H9 (cell line): ENCODE measurements at regions not wholly inside any gene's neighbourhood (a gene's known extent, or its start where the extent isn't known, plus 50 kb on each side); places are given as distances from the start of the nearest gene placed in this dataset.

Source experiments
- DNase-seq: peaks from one replicate; pipeline ENCODE4 v3.0.0-alpha.2; 2017
- H2AFZ ChIP-seq: one replicate; pipeline ENCODE4 v1.6.1; 2013; ENCODE audit warnings: mild to moderate bottlenecking, low read length, control low read depth, moderate library complexity
- H2AK5ac ChIP-seq: 2 replicates; pipeline ENCODE4 v1.6.1; 2013; ENCODE audit warnings: low read length, control low read depth, mixed read lengths; ENCODE audit not compliant: insufficient read length
- H2BK120ac ChIP-seq: one replicate; pipeline ENCODE4 v1.6.1; 2013; ENCODE audit warnings: low read depth, mild to moderate bottlenecking, low read length, control low read depth, inconsistent platforms; ENCODE audit not compliant: poor library complexity, severe bottlenecking
- H2BK12ac ChIP-seq: 2 replicates; pipeline ENCODE4 v1.6.1; 2013; ENCODE audit warnings: low read length, control low read depth, mixed read lengths, low read depth; ENCODE audit not compliant: insufficient read length
- H2BK15ac ChIP-seq: 2 replicates; pipeline ENCODE4 v1.6.1; 2013; ENCODE audit warnings: low read depth, low read length, control low read depth
- H2BK20ac ChIP-seq: one replicate; pipeline ENCODE4 v1.6.1; 2013; ENCODE audit warnings: low read depth, mild to moderate bottlenecking, low read length, control low read depth, inconsistent platforms; ENCODE audit not compliant: poor library complexity, severe bottlenecking
- H2BK5ac ChIP-seq: 2 replicates; pipeline ENCODE4 v1.6.1; 2013; ENCODE audit warnings: low read length, control low read depth, mixed read lengths; ENCODE audit not compliant: insufficient read length
- H3K14ac ChIP-seq: 2 replicates; pipeline ENCODE4 v1.6.1; 2013; ENCODE audit warnings: low read length, control low read depth; ENCODE audit not compliant: insufficient read depth
- H3K18ac ChIP-seq: 2 replicates; pipeline ENCODE4 v1.6.1; 2013; ENCODE audit warnings: low read depth, mild to moderate bottlenecking, mixed read lengths, low read length, control low read depth; ENCODE audit not compliant: insufficient read length
- H3K23ac ChIP-seq: 2 replicates; pipeline ENCODE4 v1.6.1; 2013; ENCODE audit warnings: low read length, control low read depth, mixed read lengths, low read depth; ENCODE audit not compliant: insufficient read length
- H3K23me2 ChIP-seq: 2 replicates; pipeline ENCODE4 v1.6.1; 2013; ENCODE audit warnings: low read depth, mild to moderate bottlenecking, mixed read lengths, low read length, control low read depth; ENCODE audit not compliant: insufficient read length, poor library complexity, severe bottlenecking
- H3K27ac ChIP-seq: 2 replicates; pipeline ENCODE4 v1.5.1; 2013; ENCODE audit warnings: low read length, control low read depth, mixed read lengths, low read depth; ENCODE audit not compliant: insufficient read length
- H3K27me3 ChIP-seq: 2 replicates; pipeline ENCODE4 v1.6.1; 2013; ENCODE audit warnings: low read length, control low read depth, inconsistent platforms; ENCODE audit not compliant: insufficient read depth
- H3K4ac ChIP-seq: 2 replicates; pipeline ENCODE4 v1.6.1; 2013; ENCODE audit warnings: low read depth, mild to moderate bottlenecking, control low read depth, inconsistent platforms, low read length, moderate library complexity
- H3K4me1 ChIP-seq: 2 replicates; pipeline ENCODE4 v1.6.1; 2013; ENCODE audit warnings: low read length, control low read depth, inconsistent platforms; ENCODE audit not compliant: insufficient read depth
- H3K4me2 ChIP-seq: 2 replicates; pipeline ENCODE4 v1.6.1; 2013; ENCODE audit warnings: low read length, control low read depth, mixed read lengths; ENCODE audit not compliant: insufficient read length, insufficient read depth
- H3K56ac ChIP-seq: 2 replicates; pipeline ENCODE4 v1.6.1; 2013; ENCODE audit warnings: low read depth, mild to moderate bottlenecking, mixed read lengths, low read length, control low read depth; ENCODE audit not compliant: insufficient read length
- H3K79me1 ChIP-seq: 2 replicates; pipeline ENCODE4 v1.6.1; 2013; ENCODE audit warnings: low read depth, mild to moderate bottlenecking, moderate library complexity, low read length, control low read depth, inconsistent platforms; ENCODE audit not compliant: insufficient read depth, poor library complexity, severe bottlenecking
- H3K79me2 ChIP-seq: 2 replicates; pipeline ENCODE4 v1.6.1; 2013; ENCODE audit warnings: low read length, control low read depth, inconsistent platforms; ENCODE audit not compliant: insufficient read depth
- H3K9ac ChIP-seq: 2 replicates; pipeline ENCODE4 v1.6.1; 2013; ENCODE audit warnings: low read length, control low read depth, mixed read lengths; ENCODE audit not compliant: insufficient read length; ENCODE audit errors: extremely low read depth
- H3K9me3 ChIP-seq: one replicate; pipeline ENCODE4 v1.6.1; 2013; ENCODE audit warnings: low read depth, low read length, inconsistent platforms; ENCODE audit not compliant: control insufficient read depth
- H3T11ph ChIP-seq: one replicate; pipeline ENCODE4 v1.6.1; 2013; ENCODE audit warnings: mild to moderate bottlenecking, low read length, control low read depth, inconsistent platforms
- H4K20me1 ChIP-seq: one replicate; pipeline ENCODE4 v1.6.1; 2013; ENCODE audit not compliant: control insufficient read depth, insufficient read length, insufficient read depth
- H4K5ac ChIP-seq: 2 replicates; pipeline ENCODE4 v1.6.1; 2013; ENCODE audit warnings: low read depth, mild to moderate bottlenecking, mixed read lengths, low read length, control low read depth; ENCODE audit not compliant: insufficient read length
- H4K8ac ChIP-seq: replicated peaks from 2 replicates; pipeline ENCODE4 v1.6.1; 2013; ENCODE audit warnings: low read length, control low read depth, mixed read lengths, low read depth; ENCODE audit not compliant: insufficient read length
- H4K91ac ChIP-seq: 2 replicates; pipeline ENCODE4 v1.6.1; 2013; ENCODE audit warnings: low read depth, mild to moderate bottlenecking, moderate library complexity, mixed read lengths, low read length, control low read depth; ENCODE audit not compliant: insufficient read length
- H3K27ac Mint-ChIP-seq, 3 experiments: 2 replicates in 2 of 3; 3 replicates in 1 of 3; pipeline ENCODE4 v1.8.0; 2020 to 2021; ENCODE audit warnings: mixed read lengths in 3 of 3, mild to moderate bottlenecking in 1 of 3, moderate library complexity in 1 of 3
- H3K27me3 Mint-ChIP-seq: 2 replicates; pipeline ENCODE4 v1.8.0; 2021; ENCODE audit warnings: low read depth, mild to moderate bottlenecking, moderate library complexity, mixed read lengths
- H3K36me3 Mint-ChIP-seq, 3 experiments: 2 replicates in 2 of 3; 3 replicates in 1 of 3; pipeline ENCODE4 v1.8.0; 2020 to 2021; ENCODE audit warnings: low read depth in 3 of 3, mixed read lengths in 3 of 3; ENCODE audit not compliant: insufficient read depth in 1 of 3
- H3K4me1 Mint-ChIP-seq, 2 experiments: 2 replicates each; pipeline ENCODE4 v1.8.0; 2020; ENCODE audit warnings: mixed read lengths in 2 of 2
- H3K4me3 Mint-ChIP-seq, 2 experiments: 2 replicates in 1 of 2; 3 replicates in 1 of 2; pipeline ENCODE4 v1.8.0; 2020 to 2021; ENCODE audit warnings: mild to moderate bottlenecking in 2 of 2, mixed read lengths in 2 of 2, moderate library complexity in 1 of 2
- H3K9me3 Mint-ChIP-seq, 2 experiments: 2 replicates in 1 of 2; 3 replicates in 1 of 2; pipeline ENCODE4 v1.8.0; 2020; ENCODE audit warnings: mild to moderate bottlenecking in 2 of 2, mixed read lengths in 2 of 2, moderate library complexity in 1 of 2
- WGBS: extraction: QIAGEN DNeasy Blood & Tissue Kit; methylation state at CpG from one replicate; pipeline ENCODE4 v1.1.7; 2013; ENCODE audit warnings: missing lambda C conversion rate, low lambda C conversion rate, mixed read lengths; ENCODE audit not compliant: insufficient read length; ENCODE audit errors: extremely low coverage; 5-methylcytosine and 5-hydroxymethylcytosine counted together
- TF ChIP-seq, protein P1 (sequence below): fragments of 200-600 bp; sonication (generic); conservative IDR thresholded peaks from 3 replicates; pipeline ENCODE4 v1.8.0; 2021; ENCODE audit warnings: antibody characterized with exemption, mild to moderate bottlenecking

DNA sequence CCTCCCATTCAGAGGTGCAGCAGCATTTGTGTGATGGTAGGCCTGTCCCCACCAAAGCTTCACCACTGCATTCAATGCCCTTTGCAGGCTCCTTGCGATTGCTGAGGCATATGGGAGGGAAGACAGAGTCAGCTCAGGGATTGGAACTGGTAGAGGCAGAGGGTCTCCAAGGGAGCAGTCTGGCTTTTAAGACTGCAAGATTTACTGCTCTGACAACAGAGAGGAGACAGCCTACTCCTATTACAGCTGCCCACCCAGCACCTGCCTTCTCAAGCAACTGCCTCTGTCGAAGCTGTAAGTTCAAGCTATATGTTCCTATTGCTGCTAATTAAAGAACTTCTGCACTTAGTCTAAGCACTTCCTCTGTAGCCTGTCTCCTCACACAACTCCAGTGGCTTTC is 481.8 kb downstream of the FGF13 start:
- no peaks in the 10 kb centered on the region for H4K20me1 ChIP-seq
- peaks cover 21% of the 10 kb centered on the region for H3K9me3 ChIP-seq
- no peaks in the 10 kb centered on the region for H3K27me3 Mint-ChIP-seq
- H3T11ph ChIP-seq = no peak overlapping the region
- TF ChIP-seq, protein P1, sequence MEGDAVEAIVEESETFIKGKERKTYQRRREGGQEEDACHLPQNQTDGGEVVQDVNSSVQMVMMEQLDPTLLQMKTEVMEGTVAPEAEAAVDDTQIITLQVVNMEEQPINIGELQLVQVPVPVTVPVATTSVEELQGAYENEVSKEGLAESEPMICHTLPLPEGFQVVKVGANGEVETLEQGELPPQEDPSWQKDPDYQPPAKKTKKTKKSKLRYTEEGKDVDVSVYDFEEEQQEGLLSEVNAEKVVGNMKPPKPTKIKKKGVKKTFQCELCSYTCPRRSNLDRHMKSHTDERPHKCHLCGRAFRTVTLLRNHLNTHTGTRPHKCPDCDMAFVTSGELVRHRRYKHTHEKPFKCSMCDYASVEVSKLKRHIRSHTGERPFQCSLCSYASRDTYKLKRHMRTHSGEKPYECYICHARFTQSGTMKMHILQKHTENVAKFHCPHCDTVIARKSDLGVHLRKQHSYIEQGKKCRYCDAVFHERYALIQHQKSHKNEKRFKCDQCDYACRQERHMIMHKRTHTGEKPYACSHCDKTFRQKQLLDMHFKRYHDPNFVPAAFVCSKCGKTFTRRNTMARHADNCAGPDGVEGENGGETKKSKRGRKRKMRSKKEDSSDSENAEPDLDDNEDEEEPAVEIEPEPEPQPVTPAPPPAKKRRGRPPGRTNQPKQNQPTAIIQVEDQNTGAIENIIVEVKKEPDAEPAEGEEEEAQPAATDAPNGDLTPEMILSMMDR = no peak
- no peak overlapping the region for H3K4me3 Mint-ChIP-seq
- H4K91ac ChIP-seq = no peak overlapping the region
- H2BK5ac ChIP-seq = no peak overlapping the region
- H3K4me2 ChIP-seq = no peak overlapping the region
- no peak overlapping the region for H2BK12ac ChIP-seq
- H3K56ac ChIP-seq = no peak overlapping the region
- H2BK15ac ChIP-seq = no peak overlapping the region
- H2BK120ac ChIP-seq = no peak overlapping the region
- H3K4me1 Mint-ChIP-seq = no peaks in the 10 kb centered on the region
- H3K4ac ChIP-seq = no peak overlapping the region
- no peaks in the 10 kb centered on the region for H3K23me2 ChIP-seq
- no peaks in the 10 kb centered on the region for H3K4me1 ChIP-seq
- H3K23ac ChIP-seq = no peak overlapping the region
- no peaks in the 10 kb centered on the region for H3K79me2 ChIP-seq
- peaks cover 25 to 67% of the 10 kb centered on the region in 2 experiments for H3K9me3 Mint-ChIP-seq
- no peak overlapping the region for H4K8ac ChIP-seq
- no peak overlapping the region for H2AFZ ChIP-seq
- H3K27me3 ChIP-seq = no peaks in the 10 kb centered on the region
- H3K14ac ChIP-seq = no peak overlapping the region
- no peak for DNase-seq
- no peak overlapping the region for H3K27ac ChIP-seq
- no peak overlapping the region for H2AK5ac ChIP-seq
- H3K18ac ChIP-seq = no peak overlapping the region
- no peak overlapping the region for H2BK20ac ChIP-seq
- no peak overlapping the region for H3K9ac ChIP-seq
- peaks cover 6 to 13% (median 11%) of the 10 kb centered on the region in 3 experiments; a peak in 6 of 7 replicates for H3K36me3 Mint-ChIP-seq
- H3K79me1 ChIP-seq = no peaks in the 10 kb centered on the region
- WGBS = no CpG with 5 or more reads among the region's 2 CpGs
- no peak overlapping the region for H3K27ac Mint-ChIP-seq
- H4K5ac ChIP-seq = no peak overlapping the region
